Common myeloid progenitor, CD34-positive (primary cell): ENCODE measurements at regions not wholly inside any gene's neighbourhood (a gene's known extent, or its start where the extent isn't known, plus 50 kb on each side); places are given as distances from the start of the nearest gene placed in this dataset.
"Not testable (repeated sequence)": the region's sequence is repeated elsewhere in the genome, so short reads cannot be mapped to it uniquely, and the experiment has no call there.

Experiments
- CTCF ChIA-PET: fragments of 350-600 bp; sonication (Branson Sonifier 250); formaldehyde crosslinking; loops from one replicate; lab custom pipeline; 2021; ENCODE audit warnings: antibody characterized with exemption; lab: Charles Lee
- POLR2A ChIA-PET: fragments of 350-600 bp; sonication (Branson Sonifier 250); formaldehyde crosslinking; loops from one replicate; lab custom pipeline; 2021; ENCODE audit warnings: antibody characterized with exemption; lab: Charles Lee
- DNase-seq, 3 donors: peaks; one replicate each; pipeline versions ENCODE4 v3.0.0 to v3.0.0-alpha.2; 2013
- H3K27ac ChIP-seq, 2 experiments: 1 replicate in 1 of 2; 2 replicates in 1 of 2; pipeline ENCODE4 v1.7.0; 2013; ENCODE audit warnings: inconsistent platforms in 2 of 2, low read length in 2 of 2, mild to moderate bottlenecking in 2 of 2, low read depth in 1 of 2, moderate library complexity in 1 of 2; ENCODE audit not compliant: severe bottlenecking in 2 of 2, insufficient read depth in 1 of 2, poor library complexity in 1 of 2
- H3K27me3 ChIP-seq, 5 experiments: replicated peaks in 2 of 5; 1 replicate in 3 of 5; 2 replicates in 2 of 5; pipeline versions ENCODE4 v1.6.1 to v1.7.0; 2013; ENCODE audit warnings: low read length in 4 of 5, mild to moderate bottlenecking in 2 of 5, moderate library complexity in 2 of 5, inconsistent platforms in 1 of 5; ENCODE audit not compliant: insufficient read depth in 5 of 5, control insufficient read depth in 4 of 5
- H3K36me3 ChIP-seq, 4 experiments: 1 replicate in 2 of 4; 2 replicates in 2 of 4; pipeline versions ENCODE4 v1.6.1 to v1.7.0; 2013; ENCODE audit warnings: low read length in 3 of 4, control low read depth in 1 of 4, mild to moderate bottlenecking in 1 of 4; ENCODE audit not compliant: control insufficient read depth in 4 of 4, insufficient read depth in 4 of 4
- H3K4me1 ChIP-seq, 4 experiments: 1 replicate in 3 of 4; 2 replicates in 1 of 4; pipeline versions ENCODE4 v1.6.1 to v1.7.1; 2013; ENCODE audit warnings: low read length in 3 of 4, mild to moderate bottlenecking in 3 of 4, control low read depth in 1 of 4, inconsistent platforms in 1 of 4, moderate library complexity in 1 of 4; ENCODE audit not compliant: control insufficient read depth in 4 of 4, insufficient read depth in 4 of 4; ENCODE audit errors: control extremely low read depth in 1 of 4
- H3K4me3 ChIP-seq, 7 experiments: 1 replicate in 4 of 7; 2 replicates in 3 of 7; pipeline versions ENCODE4 v1.5.1 to v1.7.0; 2013; ENCODE audit warnings: mild to moderate bottlenecking in 7 of 7, low read length in 6 of 7, moderate library complexity in 6 of 7, inconsistent platforms in 2 of 7, low read depth in 2 of 7, control low read depth in 1 of 7; ENCODE audit not compliant: insufficient read depth in 4 of 7, control insufficient read depth in 1 of 7; ENCODE audit errors: extremely low read depth in 1 of 7
- H3K9me3 ChIP-seq, 5 experiments: 1 replicate in 4 of 5; 2 replicates in 1 of 5; pipeline versions ENCODE4 v1.6.1 to v1.7.1; 2013; ENCODE audit warnings: low read length in 4 of 5, mild to moderate bottlenecking in 2 of 5, inconsistent platforms in 1 of 5, low read depth in 1 of 5, moderate library complexity in 1 of 5; ENCODE audit not compliant: control insufficient read depth in 4 of 5, insufficient read depth in 2 of 5; ENCODE audit errors: control extremely low read depth in 1 of 5
- WGBS: methylation state at CpG from one replicate; pipeline ENCODE4 v1.1.5; 2013; ENCODE audit not compliant: insufficient coverage; 5-methylcytosine and 5-hydroxymethylcytosine counted together

DNA sequence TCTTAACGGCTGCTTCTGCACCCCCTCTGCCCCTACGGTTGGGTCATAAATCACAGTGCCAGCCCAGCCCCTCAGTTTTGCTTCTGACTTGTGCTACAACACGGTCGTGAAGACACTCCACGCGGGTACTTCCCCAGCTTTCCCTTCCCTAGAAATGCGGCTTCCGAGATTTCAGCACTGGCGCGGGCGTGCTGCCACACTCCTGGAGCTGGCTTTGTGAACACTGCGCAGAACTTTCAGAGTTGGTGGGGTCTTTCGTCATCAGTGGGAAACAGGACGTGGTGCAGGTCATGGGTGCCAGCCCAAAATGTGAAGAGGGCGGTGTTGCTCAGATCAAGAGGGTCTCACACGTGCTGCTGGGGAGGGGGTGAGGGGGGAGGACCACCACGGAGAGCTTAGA is 733.0 kb upstream of the SALL3 start:
- ChIA-PET POLR2A (no interaction called here), CTCF (no interaction called here)
- WGBS = 70% methylated on average over 17 of the region's 17 CpGs
- no peak overlapping the region for H3K27ac ChIP-seq
- DNase-seq = no peak
- H3K9me3 ChIP-seq = no peaks in the 10 kb centered on the region
- H3K4me1 ChIP-seq = no peaks in the 10 kb centered on the region
- no peaks in the 10 kb centered on the region for H3K36me3 ChIP-seq
- no peak overlapping the region for H3K4me3 ChIP-seq
- peaks cover 0 to 8% (median 0%) of the 10 kb centered on the region in 5 experiments for H3K27me3 ChIP-seq

DNA sequence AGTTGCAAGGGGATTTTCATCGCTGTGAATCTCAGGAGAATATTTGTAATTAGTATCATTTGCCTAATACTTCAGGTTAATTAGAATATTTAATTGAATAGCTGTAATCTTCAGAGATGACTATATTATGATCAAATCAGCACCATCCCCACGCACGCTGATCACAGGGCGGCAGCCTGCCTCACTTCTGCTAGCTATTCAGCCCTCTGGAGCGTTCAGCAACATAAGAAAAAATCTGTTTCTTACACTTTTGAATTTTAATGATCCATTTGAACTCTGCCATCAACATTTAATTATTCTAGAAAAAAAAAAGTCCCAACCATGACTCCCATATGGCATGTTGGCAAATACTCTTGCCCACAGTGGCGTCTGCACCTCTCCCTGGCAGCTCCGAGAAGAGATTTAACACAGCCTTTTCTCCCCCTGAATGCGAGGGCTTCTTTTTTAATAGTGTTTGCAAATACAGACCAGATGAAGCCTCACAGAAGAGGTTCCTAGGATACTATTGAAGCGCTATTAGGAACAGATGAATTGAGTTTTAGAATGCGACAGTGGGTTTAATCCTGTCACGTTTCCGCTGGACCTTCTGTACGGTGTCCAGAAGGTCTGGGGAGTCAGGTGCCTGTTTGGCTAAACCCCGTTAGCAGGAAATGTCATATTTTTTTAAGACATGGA is 731.9 kb upstream of the SALL3 start:
- Histone ChIP-seq H3K27me3 (peaks cover 0 to 8% (median 0%) of the 10 kb centered on the region in 5 experiments), H3K9me3 (no peaks in the 10 kb centered on the region), H3K27ac (no peak overlapping the region), H3K4me3 (no peak overlapping the region), H3K36me3 (no peaks in the 10 kb centered on the region), H3K4me1 (no peaks in the 10 kb centered on the region)
- DNase-seq = no peak
- ChIA-PET POLR2A (no interaction called here), CTCF (no interaction called here)
- WGBS = 93% methylated on average over 11 of the region's 14 CpGs

- no peaks in the 10 kb centered on the region for H3K27me3 ChIP-seq
- no peaks in the 10 kb centered on the region for H3K4me1 ChIP-seq
- no peaks in the 10 kb centered on the region for H3K9me3 ChIP-seq
- ChIA-PET CTCF (no interaction called here), POLR2A (no interaction called here)
- H3K36me3 ChIP-seq = no peaks in the 10 kb centered on the region
- no peak overlapping the region for H3K27ac ChIP-seq
- 93% methylated on average over 10 of the region's 10 CpGs for WGBS
- DNase-seq = no peak
- no peak overlapping the region for H3K4me3 ChIP-seq
These were observed 724.6 kb upstream of the SALL3 start for GRCh38 chr18:78255013-78255412.

GRCh38 chr18:78268226-78268988 is 711.2 kb upstream of the SALL3 start:
- POLR2A ChIA-PET = no interaction called here
- Histone ChIP-seq H3K27ac (no peak overlapping the region), H3K4me3 (no peak overlapping the region), H3K27me3 (no peaks in the 10 kb centered on the region), H3K4me1 (no peaks in the 10 kb centered on the region), H3K9me3 (no peaks in the 10 kb centered on the region), H3K36me3 (no peaks in the 10 kb centered on the region)
- 91% methylated on average over 18 of the region's 26 CpGs for WGBS
- CTCF ChIA-PET = no interaction called here
- DNase-seq = no peak

DNA sequence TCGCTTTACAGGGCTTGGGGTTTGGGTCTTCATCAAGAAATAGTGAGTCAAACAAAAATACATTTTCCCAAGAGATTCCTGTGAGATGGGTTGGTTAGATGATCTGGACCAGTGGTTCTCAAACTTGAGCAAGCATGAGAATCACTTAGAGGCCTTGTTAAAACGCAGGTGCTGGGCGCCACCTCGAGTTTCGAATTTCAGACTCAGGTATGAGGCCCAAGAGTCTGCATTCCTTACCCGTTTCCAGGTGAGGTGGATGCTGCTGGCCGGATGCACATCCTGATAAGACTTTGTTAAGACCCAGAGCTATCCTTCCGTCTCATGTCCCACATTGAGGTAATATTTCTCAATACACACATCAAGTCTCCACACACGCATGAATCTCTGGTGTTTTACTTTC is 707.8 kb upstream of the SALL3 start:
- Histone ChIP-seq H3K36me3 (no peaks in the 10 kb centered on the region), H3K4me1 (no peaks in the 10 kb centered on the region), H3K4me3 (no peak overlapping the region), H3K27me3 (no peaks in the 10 kb centered on the region), H3K27ac (no peak overlapping the region), H3K9me3 (peaks cover 0 to 10% (median 0%) of the 10 kb centered on the region in 5 experiments)
- WGBS = 85% methylated on average over 8 of the region's 9 CpGs
- ChIA-PET CTCF (no interaction called here), POLR2A (no interaction called here)
- no peak for DNase-seq

DNA sequence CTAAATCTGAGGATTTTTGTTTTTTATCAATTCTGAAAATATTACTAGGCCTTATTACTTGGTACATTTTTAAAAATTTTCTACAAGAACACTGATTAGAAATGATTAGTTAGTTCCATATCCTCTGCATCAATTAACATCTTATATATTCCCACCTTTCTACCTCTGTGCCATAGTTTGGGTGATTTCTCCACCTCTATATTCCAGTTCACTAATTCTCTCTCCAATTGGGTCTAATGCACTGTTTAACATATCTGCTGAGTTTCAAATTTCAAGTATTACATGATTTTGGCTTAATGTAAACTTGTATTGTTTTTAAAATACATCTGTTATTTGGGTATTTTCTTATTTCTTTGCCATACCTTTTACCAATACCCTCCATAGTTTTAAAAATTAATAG is 705.7 kb upstream of the SALL3 start:
- H3K27me3 ChIP-seq = no peaks in the 10 kb centered on the region

GRCh38 chr18:78283425-78283824 is 696.2 kb upstream of the SALL3 start:
- H3K4me1 ChIP-seq, H3K27me3 ChIP-seq, POLR2A ChIA-PET, H3K36me3 ChIP-seq, H3K27ac ChIP-seq, CTCF ChIA-PET, H3K4me3 ChIP-seq, H3K9me3 ChIP-seq, DNase-seq: not testable (repeated sequence)
- 100% methylated on average over 4 of the region's 7 CpGs for WGBS

More for the DNA sequence above, 705.7 kb upstream of the SALL3 start:
- Histone ChIP-seq H3K27ac (no peak overlapping the region), H3K36me3 (no peaks in the 10 kb centered on the region), H3K4me3 (no peak overlapping the region), H3K4me1 (no peaks in the 10 kb centered on the region), H3K9me3 (peaks cover 0 to 10% (median 0%) of the 10 kb centered on the region in 5 experiments)
- POLR2A ChIA-PET = no interaction called here
- CTCF ChIA-PET = no interaction called here
- DNase-seq = no peak
